ENCODE measurements at regions not wholly inside any gene's neighbourhood (a gene's known extent, or its start where the extent isn't known, plus 50 kb on each side); places are given as distances from the start of the nearest gene placed in this dataset.

GRCh38 chr6:11890849-11891248 lies 112.2 kb upstream of the ADTRP start:
- Histone ChIP-seq H2AFZ (ENCODE audit: low read length) (no peak overlapping the region), H4K20me1 (ENCODE audit: control insufficient read depth, extremely low read depth, insufficient read depth, low read length) (no peaks in the 10 kb centered on the region), H3K36me3 (ENCODE audit: control insufficient read depth, insufficient read depth, low read length) (no peaks in the 10 kb centered on the region), H3K4me3 (replicated peaks in 1 of 4; ENCODE audit: control extremely low read depth in 1 of 4, insufficient read depth in 1 of 4, low read depth in 3 of 4, low read length in 4 of 4) (no peak overlapping the region), H3K4me2 (ENCODE audit: extremely low read depth, insufficient read depth, low read length) (no peak overlapping the region), H3K9me3 (ENCODE audit: control insufficient read depth, insufficient read depth, low read depth, low read length) (no peaks in the 10 kb centered on the region), H3K9ac (ENCODE audit: insufficient read depth, low read length) (no peak overlapping the region), H3K4me1 (ENCODE audit: control insufficient read depth, extremely low read depth, insufficient read depth, low read length) (no peaks in the 10 kb centered on the region), H3K27ac (ENCODE audit: insufficient read depth, low read length) (no peak overlapping the region), H3K27me3 (ENCODE audit: control insufficient read depth, insufficient read depth, low read length) (no peaks in the 10 kb centered on the region), H3K79me2 (ENCODE audit: control insufficient read depth, insufficient read depth, low read length) (no peaks in the 10 kb centered on the region)
- TF ChIP-seq, protein P1, sequence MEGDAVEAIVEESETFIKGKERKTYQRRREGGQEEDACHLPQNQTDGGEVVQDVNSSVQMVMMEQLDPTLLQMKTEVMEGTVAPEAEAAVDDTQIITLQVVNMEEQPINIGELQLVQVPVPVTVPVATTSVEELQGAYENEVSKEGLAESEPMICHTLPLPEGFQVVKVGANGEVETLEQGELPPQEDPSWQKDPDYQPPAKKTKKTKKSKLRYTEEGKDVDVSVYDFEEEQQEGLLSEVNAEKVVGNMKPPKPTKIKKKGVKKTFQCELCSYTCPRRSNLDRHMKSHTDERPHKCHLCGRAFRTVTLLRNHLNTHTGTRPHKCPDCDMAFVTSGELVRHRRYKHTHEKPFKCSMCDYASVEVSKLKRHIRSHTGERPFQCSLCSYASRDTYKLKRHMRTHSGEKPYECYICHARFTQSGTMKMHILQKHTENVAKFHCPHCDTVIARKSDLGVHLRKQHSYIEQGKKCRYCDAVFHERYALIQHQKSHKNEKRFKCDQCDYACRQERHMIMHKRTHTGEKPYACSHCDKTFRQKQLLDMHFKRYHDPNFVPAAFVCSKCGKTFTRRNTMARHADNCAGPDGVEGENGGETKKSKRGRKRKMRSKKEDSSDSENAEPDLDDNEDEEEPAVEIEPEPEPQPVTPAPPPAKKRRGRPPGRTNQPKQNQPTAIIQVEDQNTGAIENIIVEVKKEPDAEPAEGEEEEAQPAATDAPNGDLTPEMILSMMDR (conservative IDR thresholded peaks at IDR 0.05 in 1 of 2, IDR thresholded peaks at IDR 0.05 in 1 of 2; ENCODE audit: low read depth in 1 of 2, low read length in 2 of 2): no peak
- TF ChIP-seq EZH2 (IDR thresholded peaks at IDR 0.05; ENCODE audit: low read length, missing control alignments): no peak
- DNase-seq (ENCODE audit: low read depth in 2 of 2): peak in 1 of 2 donors; percentile 16

DNA sequence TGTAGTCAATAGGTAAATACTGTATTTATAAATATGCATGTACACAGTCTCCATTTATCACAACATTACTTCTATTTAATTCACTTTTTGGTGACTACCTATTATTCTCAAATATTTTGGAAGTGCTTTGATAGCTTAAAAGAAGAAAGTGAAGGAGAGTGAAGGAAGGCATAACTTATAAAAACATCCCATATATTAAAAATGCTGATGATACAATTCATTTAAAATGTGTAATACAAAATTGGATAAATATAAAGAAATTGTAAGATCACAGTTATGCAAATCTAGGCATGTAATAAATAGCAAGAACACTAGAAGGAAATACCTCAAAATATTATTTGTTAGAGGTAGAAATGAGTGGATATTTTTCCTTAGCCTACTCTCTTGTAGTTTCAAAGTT lies 111.6 kb upstream of the ADTRP start:
- no peak overlapping the region for H3K27ac ChIP-seq (ENCODE audit: insufficient read depth, low read length)
- no peak overlapping the region for H3K4me3 ChIP-seq (replicated peaks in 1 of 4; ENCODE audit: control extremely low read depth in 1 of 4, insufficient read depth in 1 of 4, low read depth in 3 of 4, low read length in 4 of 4)
- no peaks in the 10 kb centered on the region for H3K27me3 ChIP-seq (ENCODE audit: control insufficient read depth, insufficient read depth, low read length)
- no peak overlapping the region for H3K9ac ChIP-seq (ENCODE audit: insufficient read depth, low read length)
- no peaks in the 10 kb centered on the region for H3K9me3 ChIP-seq (ENCODE audit: control insufficient read depth, insufficient read depth, low read depth, low read length)
- no peaks in the 10 kb centered on the region for H3K36me3 ChIP-seq (ENCODE audit: control insufficient read depth, insufficient read depth, low read length)
- no peaks in the 10 kb centered on the region for H3K79me2 ChIP-seq (ENCODE audit: control insufficient read depth, insufficient read depth, low read length)
- H3K4me1 ChIP-seq (ENCODE audit: control insufficient read depth, extremely low read depth, insufficient read depth, low read length): no peaks in the 10 kb centered on the region
- no peak for DNase-seq (ENCODE audit: low read depth in 2 of 2)
- TF ChIP-seq EZH2 (IDR thresholded peaks at IDR 0.05; ENCODE audit: low read length, missing control alignments): no peak
- TF ChIP-seq, protein P1 (conservative IDR thresholded peaks at IDR 0.05 in 1 of 2, IDR thresholded peaks at IDR 0.05 in 1 of 2; ENCODE audit: low read depth in 1 of 2, low read length in 2 of 2): no peak
- H3K4me2 ChIP-seq (ENCODE audit: extremely low read depth, insufficient read depth, low read length): no peak overlapping the region
- no peak overlapping the region for H2AFZ ChIP-seq (ENCODE audit: low read length)
- H4K20me1 ChIP-seq (ENCODE audit: control insufficient read depth, extremely low read depth, insufficient read depth, low read length): no peaks in the 10 kb centered on the region

- Histone ChIP-seq H3K27me3 (ENCODE audit: control insufficient read depth, insufficient read depth, low read length) (no peaks in the 10 kb centered on the region), H3K9ac (ENCODE audit: insufficient read depth, low read length) (no peak overlapping the region), H3K4me2 (ENCODE audit: extremely low read depth, insufficient read depth, low read length) (no peak overlapping the region), H3K27ac (ENCODE audit: insufficient read depth, low read length) (no peak overlapping the region), H3K4me3 (replicated peaks in 1 of 4; ENCODE audit: control extremely low read depth in 1 of 4, insufficient read depth in 1 of 4, low read depth in 3 of 4, low read length in 4 of 4) (no peak overlapping the region), H4K20me1 (ENCODE audit: control insufficient read depth, extremely low read depth, insufficient read depth, low read length) (no peaks in the 10 kb centered on the region), H3K9me3 (ENCODE audit: control insufficient read depth, insufficient read depth, low read depth, low read length) (no peaks in the 10 kb centered on the region), H3K4me1 (ENCODE audit: control insufficient read depth, extremely low read depth, insufficient read depth, low read length) (no peaks in the 10 kb centered on the region), H3K79me2 (ENCODE audit: control insufficient read depth, insufficient read depth, low read length) (no peaks in the 10 kb centered on the region), H2AFZ (ENCODE audit: low read length) (no peak overlapping the region), H3K36me3 (ENCODE audit: control insufficient read depth, insufficient read depth, low read length) (no peaks in the 10 kb centered on the region)
- DNase-seq (ENCODE audit: low read depth in 2 of 2): peak in 1 of 2 donors; percentile 51
- TF ChIP-seq, protein P1 (conservative IDR thresholded peaks at IDR 0.05 in 1 of 2, IDR thresholded peaks at IDR 0.05 in 1 of 2; ENCODE audit: low read depth in 1 of 2, low read length in 2 of 2): no peak
- no peak for TF ChIP-seq EZH2 (IDR thresholded peaks at IDR 0.05; ENCODE audit: low read length, missing control alignments)
These were observed 111.0 kb upstream of the ADTRP start for GRCh38 chr6:11889572-11889971.

Data from fibroblast of lung (primary cell).